Right kidney (tissue), 1 donor: ENCODE measurements at regions not wholly inside any gene's neighbourhood (a gene's known extent, or its start where the extent isn't known, plus 50 kb on each side); places are given as distances from the start of the nearest gene placed in this dataset.

Experiments used
- DNase-seq: peaks from one replicate; pipeline ENCODE4 v3.0.0-alpha.2; 2016

GRCh38 chr6:14255916-14256315, 138.3 kb downstream of the CD83 start:
- no peak for DNase-seq

GRCh38 chr6:14258117-14258516, 140.5 kb downstream of the CD83 start:
- DNase-seq, result no peak

- no peak for DNase-seq
Observed at GRCh38 chr6:14258695-14259593, 141.4 kb downstream of the CD83 start.

GRCh38 chr6:14259594-14260152, 142.1 kb downstream of the CD83 start:
- no peak for DNase-seq

- no peak for DNase-seq
Observed at GRCh38 chr6:14260839-14261238, 143.3 kb downstream of the CD83 start.

GRCh38 chr6:14263881-14264424, 146.4 kb downstream of the CD83 start:
- no peak for DNase-seq

GRCh38 chr6:14265049-14266021, 147.8 kb downstream of the CD83 start:
- DNase-seq, result no peak

- no peak for DNase-seq
Observed at GRCh38 chr6:14266266-14266665, 148.7 kb downstream of the CD83 start.

- DNase-seq, result no peak
Observed at GRCh38 chr6:14267885-14268660, 150.5 kb downstream of the CD83 start.

- no peak for DNase-seq
Observed at GRCh38 chr6:14269436-14269835, 151.9 kb downstream of the CD83 start.

GRCh38 chr6:14270142-14270893, 152.7 kb downstream of the CD83 start:
- DNase-seq, result no peak

- DNase-seq, result no peak
Observed at GRCh38 chr6:14270925-14271788, 153.6 kb downstream of the CD83 start.

- no peak for DNase-seq
Observed at GRCh38 chr6:14271789-14272736, 154.5 kb downstream of the CD83 start.

- no peak for DNase-seq
Observed at GRCh38 chr6:14272737-14273085, 155.1 kb downstream of the CD83 start.

GRCh38 chr6:14273191-14273590, 155.6 kb downstream of the CD83 start:
- no peak for DNase-seq

- no peak for DNase-seq
Observed at GRCh38 chr6:14274016-14274415, 156.4 kb downstream of the CD83 start.

- DNase-seq, result no peak
Observed at GRCh38 chr6:14274546-14275492, 157.2 kb downstream of the CD83 start.

- no peak for DNase-seq
Observed at GRCh38 chr6:14275493-14275851, 157.9 kb downstream of the CD83 start.
